ENCODE measurements at regions not wholly inside any gene's neighbourhood (a gene's known extent, or its start where the extent isn't known, plus 50 kb on each side); places are given as distances from the start of the nearest gene placed in this dataset.
"Not testable (repeated sequence)": the region's sequence is repeated elsewhere in the genome, so short reads cannot be mapped to it uniquely, and the experiment has no call there.

DNA sequence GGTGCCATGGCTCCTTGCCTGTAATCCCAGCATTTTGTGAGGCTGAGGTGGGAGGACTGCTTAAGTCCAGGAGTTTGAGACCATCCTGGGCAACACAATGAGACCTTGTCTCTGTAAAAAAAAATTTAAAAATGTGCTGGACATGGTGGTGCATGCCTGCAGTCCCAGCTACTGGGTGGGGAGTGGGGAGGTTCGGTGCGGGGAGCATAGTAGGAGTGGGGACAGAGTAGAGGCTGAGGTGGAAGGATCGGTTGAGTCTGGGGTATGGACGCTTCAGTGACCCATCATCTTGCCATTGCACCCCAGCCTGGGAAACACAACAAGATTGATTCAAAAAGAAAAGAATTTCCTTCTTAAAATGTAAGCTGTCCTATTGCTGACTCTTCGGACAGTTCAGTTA is 1490.0 kb upstream of the GBE1 start:
- FAIRE-seq (no peak), DNase-seq (ENCODE audit: extremely low spot score, insufficient read length, low read depth) (no peak)

DNA sequence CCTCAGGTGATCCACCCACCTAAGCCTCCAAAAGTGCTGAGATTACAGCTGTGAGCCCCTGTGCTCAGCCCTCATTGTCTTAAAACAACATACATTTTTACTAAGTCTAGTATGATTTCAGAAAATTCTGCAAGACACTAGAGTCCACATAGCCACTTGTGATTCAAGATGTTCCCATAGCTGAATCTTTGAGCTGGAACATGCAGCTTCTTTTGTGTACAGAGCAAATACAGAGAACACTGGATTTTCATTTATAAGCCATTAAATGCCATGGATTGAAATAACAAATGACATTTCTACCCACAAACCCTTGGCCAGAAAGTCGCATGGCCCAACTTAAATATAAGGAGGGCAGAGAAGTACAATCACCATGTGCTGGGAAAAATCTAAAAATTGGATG is 1489.2 kb upstream of the GBE1 start:
- no peak for DNase-seq (ENCODE audit: extremely low spot score, insufficient read length, low read depth)
- FAIRE-seq, result no peak

DNA sequence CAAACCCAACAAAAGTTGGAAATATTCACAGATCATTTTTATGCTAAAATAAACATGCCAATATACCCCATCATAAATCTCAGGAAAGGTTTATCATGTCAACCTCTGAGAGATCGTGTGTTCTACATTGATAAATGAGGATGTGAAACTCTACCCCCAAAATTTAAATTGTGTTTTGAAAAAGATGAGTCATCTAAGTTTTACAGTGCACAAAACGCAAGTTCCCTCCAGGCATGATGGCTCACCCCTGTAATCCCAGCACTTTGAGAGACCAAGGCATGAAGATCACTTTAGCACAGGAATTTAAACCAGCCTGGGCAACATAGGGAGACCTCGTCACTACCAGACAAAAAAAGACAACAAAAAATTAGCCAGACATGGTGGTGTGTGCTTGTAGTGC is 1487.0 kb upstream of the GBE1 start:
- DNase-seq (ENCODE audit: extremely low spot score, insufficient read length, low read depth), result no peak

DNA sequence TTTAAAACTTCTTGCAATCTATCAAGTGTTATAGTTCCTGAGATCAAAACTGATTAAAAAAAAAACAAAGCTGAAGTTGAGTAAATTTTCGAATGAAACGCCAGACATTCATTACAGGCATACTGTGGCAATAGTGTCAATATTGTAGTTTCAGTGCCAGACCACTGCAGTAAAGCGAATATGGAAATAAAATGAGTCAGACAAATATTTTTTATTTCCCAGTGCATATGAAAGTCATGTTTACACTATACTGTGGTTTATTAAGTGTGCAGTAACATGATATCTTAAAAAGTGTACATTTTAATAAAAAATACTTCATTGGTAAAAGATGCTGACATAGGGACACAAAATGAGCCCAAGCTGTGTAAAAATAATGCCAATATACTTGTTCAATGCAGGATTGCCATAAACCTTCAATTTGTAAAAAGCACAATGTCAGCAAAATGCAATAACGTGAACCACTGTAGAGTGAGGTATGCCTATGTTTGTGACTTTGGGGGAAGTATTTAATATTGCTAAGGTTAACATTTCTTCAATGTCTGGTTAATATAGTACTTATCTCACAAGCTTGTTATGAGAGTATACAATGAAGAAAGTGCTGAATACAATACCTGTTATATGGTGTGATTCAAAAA is 1473.9 kb upstream of the GBE1 start:
- FAIRE-seq, result no peak
- DNase-seq (ENCODE audit: extremely low spot score, insufficient read length, low read depth), result no peak

More for the DNA sequence above, 1487.0 kb upstream of the GBE1 start:
- FAIRE-seq, result no peak

DNA sequence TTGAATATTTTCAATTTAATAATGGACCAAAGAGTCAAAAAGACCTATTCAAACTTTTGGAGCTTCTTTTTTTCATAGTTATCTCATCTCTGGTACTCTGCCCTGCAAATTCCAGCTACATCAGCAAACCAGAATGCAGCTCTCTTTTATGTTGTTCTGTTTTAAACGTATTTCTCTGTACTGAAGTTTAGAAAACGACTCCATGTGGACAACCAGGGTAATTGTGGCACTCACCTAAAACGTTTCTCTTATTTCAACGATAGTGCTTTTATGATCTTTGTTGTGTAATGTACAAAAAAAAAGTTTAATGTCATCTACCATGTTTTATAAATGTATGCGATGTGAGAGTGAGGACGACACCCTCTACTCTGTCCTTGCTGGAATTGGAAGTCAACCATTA is 1472.3 kb upstream of the GBE1 start:
- no peak for FAIRE-seq
- DNase-seq (ENCODE audit: extremely low spot score, insufficient read length, low read depth), result no peak

DNA sequence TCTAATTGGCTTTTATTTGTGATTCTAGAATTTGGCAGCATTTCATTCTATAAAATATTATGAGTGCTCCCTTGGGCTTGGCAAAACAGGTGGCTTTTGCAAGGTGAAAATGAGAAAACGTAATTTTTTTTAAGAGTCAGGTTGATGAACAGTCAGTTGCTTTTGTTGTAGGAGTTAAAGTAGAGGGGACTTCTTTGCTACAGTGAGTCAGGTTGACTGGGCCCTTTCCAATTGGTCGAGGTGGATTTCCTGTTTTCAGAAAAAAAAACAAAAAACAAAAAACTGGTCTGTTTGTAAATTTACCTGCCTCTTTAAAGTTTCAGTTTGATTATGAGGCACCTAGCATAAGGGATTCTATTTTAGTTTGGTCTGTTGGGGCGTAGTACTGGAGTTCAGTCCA is 1469.4 kb upstream of the GBE1 start:
- FAIRE-seq (no peak), DNase-seq (ENCODE audit: extremely low spot score, insufficient read length, low read depth) (no peak)

DNA sequence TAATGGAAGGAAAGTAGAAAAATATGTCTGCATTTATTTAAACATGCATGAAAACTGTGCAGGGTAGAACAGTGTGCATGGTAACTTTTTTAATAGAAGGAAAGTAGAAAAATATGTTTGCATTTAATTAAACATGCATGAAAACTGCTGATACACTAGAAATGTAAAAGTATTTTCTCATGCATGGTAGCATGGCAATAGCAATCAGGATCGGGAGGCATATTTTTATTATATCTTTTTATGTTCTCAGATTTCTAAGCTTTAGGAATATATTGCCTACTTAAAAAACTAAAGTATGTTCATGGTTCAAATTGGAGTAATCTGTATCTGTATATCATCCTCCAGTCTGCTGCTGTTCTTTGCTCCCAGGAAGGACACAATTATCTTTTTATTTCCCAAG is 1468.9 kb upstream of the GBE1 start:
- DNase-seq (ENCODE audit: extremely low spot score, insufficient read length, low read depth) (no peak), FAIRE-seq (no peak)

DNA sequence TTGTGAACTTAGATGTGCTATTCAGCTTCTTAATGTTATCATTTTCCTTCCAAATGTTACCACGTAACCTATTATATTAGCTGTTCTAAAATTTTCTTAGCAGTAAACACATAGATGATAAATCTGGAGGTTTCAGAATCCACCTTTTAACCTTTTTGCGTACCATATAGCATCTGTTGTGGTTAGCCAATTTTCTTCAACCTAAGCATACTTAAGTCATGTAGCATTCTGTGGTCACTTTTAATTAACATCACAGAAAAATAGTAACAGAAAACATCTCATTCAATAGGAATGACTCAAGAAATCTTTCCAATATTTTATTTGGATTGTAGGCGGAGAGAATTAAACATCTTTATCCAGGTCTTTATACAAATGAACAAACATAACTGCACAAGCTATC is 1465.3 kb upstream of the GBE1 start:
- DNase-seq (ENCODE audit: extremely low spot score, insufficient read length, low read depth), result no peak
- no peak for FAIRE-seq

DNA sequence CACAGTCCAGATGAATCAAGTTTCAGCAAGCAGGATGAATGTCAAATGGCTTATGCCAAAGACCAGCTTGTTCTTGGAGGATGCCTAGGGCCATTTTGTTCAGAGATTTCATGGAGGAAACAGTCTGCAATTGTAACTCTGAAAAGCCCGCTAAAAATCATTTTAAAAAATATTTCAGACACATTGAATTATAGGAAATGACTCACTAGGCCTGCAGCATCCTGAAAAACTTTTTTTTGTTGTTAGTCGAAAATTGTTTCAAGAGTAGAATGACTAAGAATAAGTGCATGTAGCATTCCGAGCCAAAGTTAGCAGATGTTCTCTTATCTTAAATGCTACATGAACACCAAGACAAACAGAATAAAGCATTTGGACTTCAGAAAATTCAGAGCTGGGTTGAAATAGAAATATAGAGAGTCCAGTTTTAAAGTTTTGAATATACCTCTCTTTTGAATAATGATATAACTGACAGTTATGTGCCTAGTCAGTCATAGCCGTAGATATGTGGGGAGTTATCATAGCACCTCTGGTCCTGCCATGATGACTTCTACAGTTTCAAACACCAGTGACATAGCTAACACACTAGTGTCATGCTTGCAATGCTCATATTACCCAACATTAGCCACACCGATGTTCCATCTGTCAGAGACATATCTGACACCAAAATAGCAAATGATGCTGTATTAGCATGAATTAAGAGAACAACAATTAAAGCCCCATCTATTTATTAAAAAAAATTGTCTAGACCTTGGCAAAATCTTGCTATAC is 1462.8 kb upstream of the GBE1 start:
- DNase-seq (ENCODE audit: extremely low spot score, insufficient read length, low read depth), result no peak
- no peak for FAIRE-seq

DNA sequence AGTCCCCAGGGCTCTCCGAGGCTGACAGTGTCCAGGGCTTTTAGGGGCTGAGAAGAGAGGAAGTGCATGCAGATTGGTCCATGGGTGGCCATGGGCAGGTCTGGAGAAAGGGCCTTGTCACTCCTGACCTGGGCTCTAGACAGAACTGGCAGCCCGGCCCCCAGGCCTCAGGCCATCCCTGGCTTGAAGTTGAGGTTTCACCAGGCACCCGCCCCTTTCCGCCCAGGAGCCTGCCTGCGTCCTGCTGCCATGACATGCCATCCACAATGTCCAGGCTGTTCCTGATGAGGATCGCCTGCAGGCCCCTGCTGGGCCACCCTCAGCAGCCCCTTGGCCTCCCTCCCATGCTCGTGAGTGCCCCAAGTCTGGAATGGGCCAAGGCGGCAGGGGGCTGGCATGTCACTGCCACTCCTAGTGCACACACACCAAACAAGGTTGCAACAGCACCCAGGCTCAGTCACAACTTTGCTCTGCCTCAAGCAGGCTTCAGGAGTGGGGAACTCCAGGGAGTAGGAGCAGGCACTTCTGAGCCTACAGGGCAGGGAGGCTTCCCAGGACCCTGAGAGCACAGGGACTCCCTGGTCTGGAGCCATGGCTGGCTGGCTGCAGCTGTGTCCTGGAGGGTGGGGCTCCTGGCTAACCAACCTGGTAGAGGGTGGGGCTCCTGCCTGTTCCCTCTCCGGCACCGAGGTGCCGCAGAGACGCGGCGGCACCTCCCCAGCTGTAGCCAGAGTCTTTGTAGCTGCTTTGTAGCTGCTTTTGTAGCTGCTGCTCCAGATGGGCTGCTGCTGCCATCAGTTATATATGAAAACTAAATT is 1457.1 kb upstream of the GBE1 start:
- no peak for DNase-seq (ENCODE audit: extremely low spot score, insufficient read length, low read depth)
- no peak for FAIRE-seq

DNA sequence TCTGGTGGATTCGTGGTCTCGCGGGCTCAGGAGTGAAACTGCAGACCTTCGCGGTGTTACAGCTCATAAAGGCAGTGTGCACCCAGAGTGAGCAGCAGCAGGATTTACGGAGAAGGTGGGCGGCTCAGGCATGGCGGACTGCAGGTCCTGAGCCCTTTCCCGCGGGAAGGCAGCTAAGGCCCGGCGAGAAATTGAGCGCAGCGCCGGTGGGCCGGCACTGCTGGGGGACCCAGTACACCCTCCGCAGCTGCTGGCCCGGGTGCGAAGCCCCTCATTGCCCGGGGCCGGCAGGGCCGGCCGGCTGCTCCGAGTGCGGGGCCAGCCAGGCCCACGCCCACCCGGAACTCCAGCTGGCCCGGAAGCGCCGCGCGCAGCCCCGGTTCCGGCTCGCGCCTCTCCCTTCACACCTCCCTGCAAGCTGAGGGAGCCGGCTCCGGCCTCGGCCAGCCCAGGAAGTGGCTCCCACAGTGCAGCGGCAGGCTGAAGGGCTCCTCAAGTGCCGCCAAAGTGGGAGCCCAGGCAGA is 1456.2 kb upstream of the GBE1 start:
- not testable (repeated sequence) for DNase-seq (ENCODE audit: extremely low spot score, insufficient read length, low read depth); FAIRE-seq

DNA sequence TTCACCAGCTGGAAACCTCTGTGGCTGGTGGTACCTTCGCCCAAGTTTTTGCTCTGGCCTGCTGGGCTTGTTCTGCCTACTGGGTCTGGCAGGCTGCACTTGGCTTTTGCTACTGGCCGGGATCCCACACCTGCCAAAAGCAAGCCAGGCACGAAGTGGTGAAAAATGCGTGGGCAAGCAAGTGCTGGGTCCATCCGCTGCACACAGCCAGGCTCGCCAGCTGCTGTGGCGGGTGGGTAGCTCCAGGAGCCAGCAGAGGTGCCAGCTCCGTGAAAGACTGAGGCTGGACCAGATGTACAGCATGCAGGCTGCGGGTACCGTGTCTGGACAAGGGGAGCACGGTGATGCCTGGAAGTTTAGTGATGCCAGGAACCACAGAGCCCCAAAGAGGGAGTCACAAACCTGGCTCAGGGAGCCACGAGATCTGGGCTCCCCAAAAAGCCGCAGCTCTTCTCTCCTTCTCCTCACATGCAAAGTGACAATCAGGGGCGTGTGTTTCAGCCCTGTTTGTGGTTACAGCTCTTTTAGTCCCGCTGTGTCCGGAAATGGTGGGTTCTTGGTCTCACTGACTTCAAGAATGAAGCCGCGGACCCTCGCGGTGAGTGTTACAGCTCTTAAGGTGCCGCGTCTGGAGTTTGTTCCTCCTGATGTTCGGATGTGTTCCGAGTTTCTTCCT is 1455.6 kb upstream of the GBE1 start:
- FAIRE-seq (no peak), DNase-seq (ENCODE audit: extremely low spot score, insufficient read length, low read depth) (no peak)

DNA sequence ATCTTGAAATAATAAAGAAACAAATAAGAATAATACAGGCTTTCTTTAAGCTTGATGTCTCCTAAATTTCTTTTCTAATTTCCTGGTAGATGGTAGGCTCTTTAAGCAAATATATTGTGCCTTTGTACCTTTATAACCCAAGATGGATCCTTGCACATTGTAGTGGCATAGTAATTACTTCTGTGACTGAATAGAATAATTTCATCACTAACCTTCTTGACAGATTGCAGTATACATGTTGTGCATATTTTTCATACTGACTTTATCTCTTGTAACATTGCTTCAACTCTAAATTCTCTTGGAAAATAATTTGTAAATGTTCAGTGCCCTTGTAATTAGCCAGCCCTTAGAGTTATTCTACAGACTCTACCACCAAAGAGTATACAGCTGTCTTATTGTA is 1433.8 kb upstream of the GBE1 start:
- FAIRE-seq, result no peak

DNA sequence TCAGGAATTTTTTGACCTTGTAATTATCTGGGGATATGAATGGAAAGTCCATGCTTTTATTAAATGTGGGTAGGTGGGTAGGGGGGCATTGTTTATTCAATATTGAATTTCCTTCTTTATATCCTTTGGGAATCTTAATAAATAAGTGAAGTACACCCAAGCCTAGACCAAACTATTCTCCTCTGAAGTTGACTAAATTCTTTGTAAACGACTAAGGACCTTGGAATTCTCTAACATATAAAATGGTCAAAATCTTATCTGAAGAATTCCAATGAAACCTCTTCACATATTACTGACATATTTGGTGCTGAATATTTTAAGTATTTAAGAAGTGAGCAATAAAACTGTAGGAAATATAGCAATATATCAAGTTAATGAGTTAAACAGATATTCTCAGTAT is 1432.1 kb upstream of the GBE1 start:
- no peak for FAIRE-seq

More for the DNA sequence above, 1433.8 kb upstream of the GBE1 start:
- no peak for DNase-seq (ENCODE audit: extremely low spot score, insufficient read length, low read depth)

DNA sequence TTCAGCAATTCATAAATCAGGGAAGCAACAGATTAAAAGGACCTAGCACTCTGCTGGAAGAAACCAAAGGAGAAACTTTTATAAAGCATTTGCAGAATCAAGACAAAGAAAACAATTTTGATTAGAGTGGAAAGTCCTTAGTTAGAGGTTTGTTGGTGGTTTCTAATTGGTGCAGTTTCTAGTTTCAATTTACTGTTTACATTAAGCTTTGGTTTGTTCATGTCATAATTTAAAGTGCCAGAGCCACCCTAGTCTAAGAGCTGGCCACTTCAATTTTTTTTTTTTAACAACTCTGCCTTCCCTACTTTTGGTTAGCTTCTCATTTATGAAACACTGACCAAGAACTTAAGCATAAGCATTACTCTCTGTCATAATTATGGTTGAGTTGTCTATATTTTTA is 1428.2 kb upstream of the GBE1 start:
- FAIRE-seq (no peak), DNase-seq (ENCODE audit: extremely low spot score, insufficient read length, low read depth) (no peak)

More for the DNA sequence above, 1432.1 kb upstream of the GBE1 start:
- DNase-seq (ENCODE audit: extremely low spot score, insufficient read length, low read depth), result no peak

DNA sequence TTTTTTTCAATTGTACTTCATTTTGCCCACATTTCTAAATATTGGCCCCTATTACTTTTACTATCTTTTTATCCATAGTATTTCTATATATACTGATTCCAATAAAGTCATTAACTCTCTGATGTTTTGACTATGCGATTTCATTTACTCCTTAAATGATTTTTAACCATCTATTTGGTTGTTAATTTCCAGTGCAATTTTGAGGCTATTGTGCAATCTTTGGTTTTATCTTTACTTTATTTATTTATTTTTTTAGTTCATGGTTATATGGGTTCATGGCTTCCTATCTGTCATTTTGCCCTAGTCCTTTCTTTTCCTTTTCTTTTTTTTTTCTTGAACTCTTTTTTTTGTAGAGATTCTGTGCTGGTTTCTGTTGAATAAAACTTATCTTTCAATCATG is 1408.0 kb upstream of the GBE1 start:
- FAIRE-seq (no peak), DNase-seq (ENCODE audit: extremely low spot score, insufficient read length, low read depth) (no peak)

DNA sequence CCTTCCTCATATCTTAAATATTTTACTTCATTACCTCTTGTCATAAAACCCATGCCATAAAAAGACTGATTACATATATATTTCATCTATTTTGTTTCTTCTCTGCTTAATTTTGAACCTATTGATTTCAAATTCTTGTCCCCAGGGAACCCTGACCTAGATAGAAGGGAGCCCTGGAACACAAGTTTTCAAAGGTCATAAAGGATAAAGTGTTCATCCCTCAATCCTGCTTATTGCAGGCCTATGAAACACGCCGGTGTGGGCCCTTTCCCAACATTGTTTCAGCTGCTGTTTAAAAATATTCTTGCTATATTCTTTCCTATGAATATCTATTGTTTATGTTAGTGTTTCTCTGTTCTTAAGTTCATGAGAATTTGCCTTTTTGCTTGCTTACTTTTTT is 1389.5 kb upstream of the GBE1 start:
- DNase-seq (ENCODE audit: extremely low spot score, insufficient read length, low read depth), result no peak
- no peak for FAIRE-seq

DNA sequence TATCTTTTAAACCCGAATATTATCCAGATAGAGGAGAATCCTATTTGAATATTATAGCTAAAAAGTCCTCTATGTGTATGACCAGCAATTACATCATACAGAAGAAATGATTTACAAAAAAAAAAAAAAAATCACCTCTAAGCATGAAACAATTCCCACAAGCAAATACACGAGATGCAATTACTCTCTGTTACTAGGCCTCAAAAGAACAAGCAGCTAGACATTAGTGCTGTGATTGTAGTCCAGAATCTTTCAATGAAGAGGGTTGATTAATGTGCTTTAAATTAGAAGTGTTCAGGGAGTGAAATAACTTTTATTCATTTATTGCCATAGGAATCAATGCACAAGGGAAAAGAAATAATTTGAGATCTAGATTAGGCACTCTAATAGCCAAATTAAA is 1379.5 kb upstream of the GBE1 start:
- no peak for DNase-seq (ENCODE audit: extremely low spot score, insufficient read length, low read depth)
- no peak for FAIRE-seq

DNA sequence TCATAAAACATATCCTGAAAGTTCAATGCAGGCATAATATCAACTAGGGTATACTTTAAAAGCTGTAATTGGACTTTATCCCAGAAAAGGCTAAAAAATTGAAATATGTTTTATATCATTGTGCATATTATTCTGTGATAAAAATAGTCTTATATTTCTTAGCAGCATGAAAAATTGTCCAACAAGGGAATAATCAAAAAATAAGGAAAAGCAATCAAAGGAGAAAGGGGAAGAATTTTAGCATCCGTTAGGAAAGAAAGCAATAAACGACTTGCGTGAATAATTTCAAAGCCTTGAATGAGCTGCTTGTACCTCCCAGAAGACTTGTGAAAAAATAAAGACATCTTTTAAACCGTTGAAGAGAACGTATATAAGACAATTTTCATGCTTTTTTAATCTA is 1369.8 kb upstream of the GBE1 start:
- no peak for FAIRE-seq
- no peak for DNase-seq (ENCODE audit: extremely low spot score, insufficient read length, low read depth)

DNA sequence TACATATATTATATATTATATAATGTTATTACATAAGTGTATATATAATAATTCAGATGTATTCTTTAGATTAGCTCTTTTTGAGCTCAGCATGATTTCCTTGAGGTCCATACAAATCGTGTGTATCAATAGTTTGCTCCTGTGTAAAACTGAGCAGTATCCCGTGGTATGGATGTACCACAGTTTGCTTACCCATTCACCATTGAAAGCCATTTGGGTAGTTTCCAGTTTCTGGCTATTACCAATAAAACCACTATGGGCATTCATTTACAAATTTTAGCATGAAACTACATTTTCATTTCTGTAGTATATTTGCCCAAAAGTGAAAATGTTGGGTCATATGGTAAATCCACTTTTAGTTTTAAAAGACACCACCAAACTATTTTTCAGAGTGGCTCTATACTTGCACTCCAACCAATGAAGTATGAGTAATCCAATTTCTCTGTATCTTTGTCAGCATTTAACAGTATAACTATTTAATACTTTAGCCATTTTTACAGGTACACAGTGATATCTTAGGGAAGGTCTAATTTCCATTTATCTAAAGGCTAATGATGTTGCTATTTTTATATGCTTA is 1361.4 kb upstream of the GBE1 start:
- FAIRE-seq (no peak), DNase-seq (ENCODE audit: extremely low spot score, insufficient read length, low read depth) (no peak)
